HG03460 (cell line): ENCODE measurements at regions not wholly inside any gene's neighbourhood (a gene's known extent, or its start where the extent isn't known, plus 50 kb on each side); places are given as distances from the start of the nearest gene placed in this dataset.
"Not testable (repeated sequence)": the region's sequence is repeated elsewhere in the genome, so short reads cannot be mapped to it uniquely, and the experiment has no call there.

Experiments used
- ATAC-seq: cut with Tn5 transposase; IDR thresholded peaks from one replicate; pipeline ENCODE4 v1.9.1; 2021; ENCODE audit not compliant: unreplicated experiment

GRCh38 chr21:17738176-17738953, 80.8 kb downstream of the C21orf91 start:
- ATAC-seq = no peak

GRCh38 chr21:17736072-17736471, 83.1 kb downstream of the C21orf91 start:
- no peak for ATAC-seq

- no peak for ATAC-seq
Measured at GRCh38 chr21:17733209-17733608, 85.9 kb downstream of the C21orf91 start.

GRCh38 chr21:17732306-17732705, 86.8 kb downstream of the C21orf91 start:
- no peak for ATAC-seq

- no peak for ATAC-seq
Measured at GRCh38 chr21:17731554-17731953, 87.6 kb downstream of the C21orf91 start.

- ATAC-seq = no peak
Measured at GRCh38 chr21:17730782-17731181, 88.4 kb downstream of the C21orf91 start.

GRCh38 chr21:17729455-17729854, 89.7 kb downstream of the C21orf91 start:
- ATAC-seq = no peak

GRCh38 chr21:17727361-17727760, 91.8 kb downstream of the C21orf91 start:
- no peak for ATAC-seq

GRCh38 chr21:17726047-17726829, 92.9 kb downstream of the C21orf91 start:
- no peak for ATAC-seq

- no peak for ATAC-seq
Measured at GRCh38 chr21:17725339-17725738, 93.8 kb downstream of the C21orf91 start.

GRCh38 chr21:17712887-17713286, 100.2 kb upstream of the BTG3 start:
- no peak for ATAC-seq

- no peak for ATAC-seq
Measured at GRCh38 chr21:17711896-17712295, 99.2 kb upstream of the BTG3 start.

- ATAC-seq = peak; percentile 98
Measured at GRCh38 chr21:17709266-17709611, 96.5 kb upstream of the BTG3 start.

GRCh38 chr21:17708522-17709265, 96.0 kb upstream of the BTG3 start:
- ATAC-seq = peak; percentile 53

GRCh38 chr21:17699524-17700189, 87.0 kb upstream of the BTG3 start:
- ATAC-seq = no peak

- no peak for ATAC-seq
Measured at GRCh38 chr21:17697473-17697872, 84.8 kb upstream of the BTG3 start.

GRCh38 chr21:17694416-17694815, 81.7 kb upstream of the BTG3 start:
- ATAC-seq = not testable (repeated sequence)

GRCh38 chr21:17693801-17694200, 81.1 kb upstream of the BTG3 start:
- ATAC-seq = no peak

- ATAC-seq = no peak
Measured at GRCh38 chr21:17690078-17690494, 77.4 kb upstream of the BTG3 start.

- no peak for ATAC-seq
Measured at GRCh38 chr21:17688912-17689874, 76.5 kb upstream of the BTG3 start.
